Adrenal gland (tissue), 5 donors: ENCODE measurements at regions not wholly inside any gene's neighbourhood (a gene's known extent, or its start where the extent isn't known, plus 50 kb on each side); places are given as distances from the start of the nearest gene placed in this dataset.

Experiments
- CTCF ChIP-seq, 6 experiments: fragments of 450-650 bp in 4 of 6; fragments of 200-600 bp in 2 of 6; sonication (generic) in 1 of 6; IDR thresholded peaks; 1 replicate in 5 of 6; 2 replicates in 1 of 6; pipeline versions ENCODE4 v1.5.1 to v1.8.0; 2016 to 2021; ENCODE audit warnings: antibody characterized with exemption in 6 of 6, mild to moderate bottlenecking in 2 of 6, moderate library complexity in 1 of 6
- POLR2A ChIP-seq, 2 donors: fragments of 450-650 bp; IDR thresholded peaks; one replicate each; pipeline ENCODE4 v1.6.1; 2017; ENCODE audit warnings: antibody characterized with exemption in 2 of 2, mild to moderate bottlenecking in 2 of 2, moderate library complexity in 1 of 2
- donor health status: DM: no; HTN: no; CAD: no.

GRCh38 chr7:16299853-16300252, 121.5 kb downstream of the CRPPA start:
- TF ChIP-seq CTCF (IDR thresholded peaks at IDR 0.05) (no peak), POLR2A (IDR thresholded peaks at IDR 0.05) (no peak)
